ENCODE measurements at regions not wholly inside any gene's neighbourhood (a gene's known extent, or its start where the extent isn't known, plus 50 kb on each side); places are given as distances from the start of the nearest gene placed in this dataset.

GRCh38 chr6:8678466-8678865 is 243.1 kb upstream of the SLC35B3 start:
- no peak for TF ChIP-seq YY1 (IDR thresholded peaks at IDR 0.05)
- TF ChIP-seq CTCF (IDR thresholded peaks at IDR 0.05; ENCODE audit: low read depth, low read length, missing input control): no peak
- TF ChIP-seq TAF1 (conservative IDR thresholded peaks at IDR 0.05): no peak
- TF ChIP-seq ZBTB33 (IDR thresholded peaks at IDR 0.05): no peak
- TF ChIP-seq FOXA1 (IDR thresholded peaks at IDR 0.05): no peak
- TF ChIP-seq, protein P1, sequence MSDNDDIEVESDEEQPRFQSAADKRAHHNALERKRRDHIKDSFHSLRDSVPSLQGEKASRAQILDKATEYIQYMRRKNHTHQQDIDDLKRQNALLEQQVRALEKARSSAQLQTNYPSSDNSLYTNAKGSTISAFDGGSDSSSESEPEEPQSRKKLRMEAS (IDR thresholded peaks at IDR 0.05): no peak
- TF ChIP-seq RAD21 (IDR thresholded peaks at IDR 0.05): no peak
- no peak for TF ChIP-seq ATF3 (IDR thresholded peaks at IDR 0.05)
- TF ChIP-seq SP1 (IDR thresholded peaks at IDR 0.05): no peak
- no peak for TF ChIP-seq RXRA (IDR thresholded peaks at IDR 0.05)
- TF ChIP-seq FOXA2 (IDR thresholded peaks at IDR 0.05): no peak
- TF ChIP-seq JUND (IDR thresholded peaks at IDR 0.05): no peak

Measured in liver (tissue), 3 donors.